ENCODE measurements at regions not wholly inside any gene's neighbourhood (a gene's known extent, or its start where the extent isn't known, plus 50 kb on each side); places are given as distances from the start of the nearest gene placed in this dataset.

DNA sequence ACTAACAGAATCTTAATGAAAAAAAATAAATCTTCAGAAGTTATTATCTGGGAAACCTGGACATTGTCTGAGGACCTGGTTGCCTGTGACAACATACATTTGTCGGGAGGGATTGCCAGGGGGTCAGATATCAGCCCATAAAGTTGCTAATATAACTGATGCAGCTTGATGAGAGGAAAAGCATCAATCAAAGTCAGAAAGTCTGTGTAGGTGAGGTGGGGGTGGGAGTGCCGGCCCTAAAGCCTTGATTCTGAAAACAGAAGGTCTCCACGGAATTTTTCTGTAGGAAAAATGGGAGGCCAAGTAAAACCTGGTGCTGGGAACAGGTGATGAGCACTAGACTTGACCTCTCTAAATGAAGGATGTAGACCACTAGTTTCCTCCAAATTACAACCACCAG is 281.8 kb downstream of the FGFR2 start (continued):
- TF ChIP-seq, protein P1, sequence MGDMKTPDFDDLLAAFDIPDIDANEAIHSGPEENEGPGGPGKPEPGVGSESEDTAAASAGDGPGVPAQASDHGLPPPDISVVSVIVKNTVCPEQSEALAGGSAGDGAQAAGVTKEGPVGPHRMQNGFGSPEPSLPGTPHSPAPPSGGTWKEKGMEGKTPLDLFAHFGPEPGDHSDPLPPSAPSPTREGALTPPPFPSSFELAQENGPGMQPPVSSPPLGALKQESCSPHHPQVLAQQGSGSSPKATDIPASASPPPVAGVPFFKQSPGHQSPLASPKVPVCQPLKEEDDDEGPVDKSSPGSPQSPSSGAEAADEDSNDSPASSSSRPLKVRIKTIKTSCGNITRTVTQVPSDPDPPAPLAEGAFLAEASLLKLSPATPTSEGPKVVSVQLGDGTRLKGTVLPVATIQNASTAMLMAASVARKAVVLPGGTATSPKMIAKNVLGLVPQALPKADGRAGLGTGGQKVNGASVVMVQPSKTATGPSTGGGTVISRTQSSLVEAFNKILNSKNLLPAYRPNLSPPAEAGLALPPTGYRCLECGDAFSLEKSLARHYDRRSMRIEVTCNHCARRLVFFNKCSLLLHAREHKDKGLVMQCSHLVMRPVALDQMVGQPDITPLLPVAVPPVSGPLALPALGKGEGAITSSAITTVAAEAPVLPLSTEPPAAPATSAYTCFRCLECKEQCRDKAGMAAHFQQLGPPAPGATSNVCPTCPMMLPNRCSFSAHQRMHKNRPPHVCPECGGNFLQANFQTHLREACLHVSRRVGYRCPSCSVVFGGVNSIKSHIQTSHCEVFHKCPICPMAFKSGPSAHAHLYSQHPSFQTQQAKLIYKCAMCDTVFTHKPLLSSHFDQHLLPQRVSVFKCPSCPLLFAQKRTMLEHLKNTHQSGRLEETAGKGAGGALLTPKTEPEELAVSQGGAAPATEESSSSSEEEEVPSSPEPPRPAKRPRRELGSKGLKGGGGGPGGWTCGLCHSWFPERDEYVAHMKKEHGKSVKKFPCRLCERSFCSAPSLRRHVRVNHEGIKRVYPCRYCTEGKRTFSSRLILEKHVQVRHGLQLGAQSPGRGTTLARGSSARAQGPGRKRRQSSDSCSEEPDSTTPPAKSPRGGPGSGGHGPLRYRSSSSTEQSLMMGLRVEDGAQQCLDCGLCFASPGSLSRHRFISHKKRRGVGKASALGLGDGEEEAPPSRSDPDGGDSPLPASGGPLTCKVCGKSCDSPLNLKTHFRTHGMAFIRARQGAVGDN (IDR thresholded peaks at IDR 0.05) = no peak
- TF ChIP-seq ASH2L (IDR thresholded peaks at IDR 0.05; ENCODE audit: borderline replicate concordance, low read depth) = no peak
- no peak for TF ChIP-seq BMI1 (IDR thresholded peaks at IDR 0.05; ENCODE audit: borderline replicate concordance)
- TF ChIP-seq ZNF207 (IDR thresholded peaks at IDR 0.05; ENCODE audit: borderline replicate concordance) = no peak
- no peak for TF ChIP-seq SUPT20H (IDR thresholded peaks at IDR 0.05; ENCODE audit: borderline replicate concordance, control insufficient read depth, low read depth, low read length)
- TF ChIP-seq, protein P2, sequence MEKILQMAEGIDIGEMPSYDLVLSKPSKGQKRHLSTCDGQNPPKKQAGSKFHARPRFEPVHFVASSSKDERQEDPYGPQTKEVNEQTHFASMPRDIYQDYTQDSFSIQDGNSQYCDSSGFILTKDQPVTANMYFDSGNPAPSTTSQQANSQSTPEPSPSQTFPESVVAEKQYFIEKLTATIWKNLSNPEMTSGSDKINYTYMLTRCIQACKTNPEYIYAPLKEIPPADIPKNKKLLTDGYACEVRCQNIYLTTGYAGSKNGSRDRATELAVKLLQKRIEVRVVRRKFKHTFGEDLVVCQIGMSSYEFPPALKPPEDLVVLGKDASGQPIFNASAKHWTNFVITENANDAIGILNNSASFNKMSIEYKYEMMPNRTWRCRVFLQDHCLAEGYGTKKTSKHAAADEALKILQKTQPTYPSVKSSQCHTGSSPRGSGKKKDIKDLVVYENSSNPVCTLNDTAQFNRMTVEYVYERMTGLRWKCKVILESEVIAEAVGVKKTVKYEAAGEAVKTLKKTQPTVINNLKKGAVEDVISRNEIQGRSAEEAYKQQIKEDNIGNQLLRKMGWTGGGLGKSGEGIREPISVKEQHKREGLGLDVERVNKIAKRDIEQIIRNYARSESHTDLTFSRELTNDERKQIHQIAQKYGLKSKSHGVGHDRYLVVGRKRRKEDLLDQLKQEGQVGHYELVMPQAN (conservative IDR thresholded peaks at IDR 0.05) = no peak
- TF ChIP-seq DPF2 (IDR thresholded peaks at IDR 0.05) = no peak
- TF ChIP-seq, protein P3, sequence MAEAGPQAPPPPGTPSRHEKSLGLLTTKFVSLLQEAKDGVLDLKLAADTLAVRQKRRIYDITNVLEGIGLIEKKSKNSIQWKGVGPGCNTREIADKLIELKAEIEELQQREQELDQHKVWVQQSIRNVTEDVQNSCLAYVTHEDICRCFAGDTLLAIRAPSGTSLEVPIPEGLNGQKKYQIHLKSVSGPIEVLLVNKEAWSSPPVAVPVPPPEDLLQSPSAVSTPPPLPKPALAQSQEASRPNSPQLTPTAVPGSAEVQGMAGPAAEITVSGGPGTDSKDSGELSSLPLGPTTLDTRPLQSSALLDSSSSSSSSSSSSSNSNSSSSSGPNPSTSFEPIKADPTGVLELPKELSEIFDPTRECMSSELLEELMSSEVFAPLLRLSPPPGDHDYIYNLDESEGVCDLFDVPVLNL (IDR thresholded peaks at IDR 0.05; ENCODE audit: low read depth, low read length) = no peak
- no peak for TF ChIP-seq CREM (IDR thresholded peaks at IDR 0.05; ENCODE audit: low read depth)
- no peak for TF ChIP-seq CHD2 (IDR thresholded peaks at IDR 0.05; ENCODE audit: borderline replicate concordance, low read depth, low read length)
- TF ChIP-seq, protein P4, sequence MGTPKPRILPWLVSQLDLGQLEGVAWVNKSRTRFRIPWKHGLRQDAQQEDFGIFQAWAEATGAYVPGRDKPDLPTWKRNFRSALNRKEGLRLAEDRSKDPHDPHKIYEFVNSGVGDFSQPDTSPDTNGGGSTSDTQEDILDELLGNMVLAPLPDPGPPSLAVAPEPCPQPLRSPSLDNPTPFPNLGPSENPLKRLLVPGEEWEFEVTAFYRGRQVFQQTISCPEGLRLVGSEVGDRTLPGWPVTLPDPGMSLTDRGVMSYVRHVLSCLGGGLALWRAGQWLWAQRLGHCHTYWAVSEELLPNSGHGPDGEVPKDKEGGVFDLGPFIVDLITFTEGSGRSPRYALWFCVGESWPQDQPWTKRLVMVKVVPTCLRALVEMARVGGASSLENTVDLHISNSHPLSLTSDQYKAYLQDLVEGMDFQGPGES (IDR thresholded peaks at IDR 0.05) = no peak

Data from GM12878 (cell line).